ENCODE measurements at regions not wholly inside any gene's neighbourhood (a gene's known extent, or its start where the extent isn't known, plus 50 kb on each side); places are given as distances from the start of the nearest gene placed in this dataset.
"Not testable (repeated sequence)": the region's sequence is repeated elsewhere in the genome, so short reads cannot be mapped to it uniquely, and the experiment has no call there.

DNA sequence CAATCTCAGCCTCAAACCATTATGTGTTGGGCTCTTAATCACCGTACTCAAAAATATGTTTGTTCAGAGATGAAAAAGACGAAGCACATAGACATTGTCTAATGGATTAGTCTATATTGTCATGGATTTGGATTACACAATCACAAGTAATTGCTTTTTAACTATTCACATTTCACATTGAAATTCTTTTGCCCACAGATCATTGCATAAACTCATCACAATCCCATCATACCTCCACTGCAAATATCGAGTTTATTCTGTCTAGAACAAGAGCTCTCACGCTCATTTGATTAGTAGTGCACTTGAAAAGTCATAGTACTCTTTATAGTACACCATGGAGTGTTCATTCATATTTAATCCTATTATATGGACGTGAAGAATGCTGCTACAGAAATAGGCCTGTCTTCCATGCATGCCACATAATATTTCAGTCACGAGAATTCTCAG lies 97.9 kb upstream of the SOX11 start:
- H3K4me1 ChIP-seq (replicated peaks in 1 of 2) = no peaks in the 10 kb centered on the region
- in situ Hi-C loops (cut with MboI; ENCODE audit: low pct_unique_long_range_greater_than_20kb in 2 of 9, low sequenced_read_pairs in 9 of 9, unreplicated experiment in 9 of 9) = no loop called here
- H3K4me3 ChIP-seq = no peak overlapping the region
- H3K27ac ChIP-seq = no peak overlapping the region
- ATAC-seq (replicated peaks in 6 of 8) = peak in 3 of 8 experiments; percentile 20 to 93 (median 76)
- WGBS, 10 experiments = 2 to 91% (median 46%) methylated on average over 2 to 6 of the region's 6 CpGs; no CpG with 5 or more reads in 1 of the 10 experiments

- no peak overlapping the region for H3K4me3 ChIP-seq
- no peak for ATAC-seq (replicated peaks in 6 of 8)
- H3K4me1 ChIP-seq (replicated peaks in 1 of 2) = no peaks in the 10 kb centered on the region
- H3K27ac ChIP-seq = no peak overlapping the region
- in situ Hi-C loops (cut with MboI; ENCODE audit: low pct_unique_long_range_greater_than_20kb in 2 of 9, low sequenced_read_pairs in 9 of 9, unreplicated experiment in 9 of 9) = no loop called here
Measured at GRCh38 chr2:5596868-5597267, 95.3 kb upstream of the SOX11 start.

DNA sequence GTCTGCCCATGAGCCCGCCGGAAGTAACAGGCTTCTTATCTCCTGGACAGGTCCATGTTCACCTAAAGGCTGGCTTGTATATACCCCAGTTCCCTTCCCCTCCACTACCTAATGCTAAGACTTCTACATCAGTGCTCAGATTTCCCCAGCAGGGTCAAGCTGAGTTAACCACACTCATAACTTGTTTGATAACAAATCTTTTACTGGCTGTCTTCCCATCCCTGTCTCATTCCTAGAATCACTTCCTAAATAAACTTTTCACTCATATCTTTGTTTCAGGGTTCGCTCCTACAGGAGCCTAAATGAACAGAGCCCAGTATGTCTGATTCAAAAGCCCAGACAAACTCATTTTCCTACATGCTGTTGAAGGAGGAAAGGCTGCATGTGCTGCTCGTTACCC lies 94.0 kb upstream of the SOX11 start:
- Histone ChIP-seq H3K27ac (no peak overlapping the region), H3K4me3 (no peak overlapping the region), H3K4me1 (replicated peaks in 1 of 2) (no peaks in the 10 kb centered on the region)
- in situ Hi-C loops (cut with MboI; ENCODE audit: low pct_unique_long_range_greater_than_20kb in 2 of 9, low sequenced_read_pairs in 9 of 9, unreplicated experiment in 9 of 9) = no loop called here
- no peak for ATAC-seq (replicated peaks in 6 of 8)
- 10 to 100% (median 64%) methylated on average over 1 to 4 of the region's 4 CpGs; no CpG with 5 or more reads in 1 of the 10 experiments for WGBS, 10 experiments

DNA sequence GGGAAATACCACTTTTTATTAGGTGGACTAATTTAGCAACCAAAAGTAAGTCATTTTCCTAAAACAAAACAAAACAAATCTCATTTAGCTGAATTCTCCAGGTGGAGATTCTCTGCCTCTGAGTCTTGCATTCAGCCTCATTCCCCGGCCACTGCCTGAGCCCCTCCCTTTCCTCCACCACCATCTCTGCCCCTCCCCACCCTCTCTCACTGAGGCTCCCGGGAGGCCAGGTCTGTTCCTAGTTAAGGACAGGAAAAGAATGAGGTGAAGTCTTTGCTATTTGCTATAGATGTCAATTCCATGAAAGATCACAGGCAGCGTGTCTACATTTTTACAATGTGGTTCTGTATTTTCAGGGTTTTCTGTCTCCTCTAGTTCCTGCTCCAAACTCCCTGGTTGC lies 83.0 kb upstream of the SOX11 start:
- Histone ChIP-seq H3K4me1 (replicated peaks in 1 of 2) (peaks cover 0 to 5% of the 10 kb centered on the region in 2 donors), H3K27ac (no peak overlapping the region), H3K4me3 (no peak overlapping the region)
- peak in 4 of 8 experiments; percentile 33 to 60 (median 47) for ATAC-seq (replicated peaks in 6 of 8)
- WGBS, 10 experiments = 17 to 86% (median 40%) methylated on average over 1 to 2 of the region's 3 CpGs; no CpG with 5 or more reads in 5 of the 10 experiments
- in situ Hi-C loops (cut with MboI; ENCODE audit: low pct_unique_long_range_greater_than_20kb in 2 of 9, low sequenced_read_pairs in 9 of 9, unreplicated experiment in 9 of 9) = no loop called here

- in situ Hi-C loops (cut with MboI; ENCODE audit: low pct_unique_long_range_greater_than_20kb in 2 of 9, low sequenced_read_pairs in 9 of 9, unreplicated experiment in 9 of 9) = no loop called here
- 11 to 100% (median 97%) methylated on average over 1 to 3 of the region's 3 CpGs for WGBS, 10 experiments
- H3K4me1 ChIP-seq (replicated peaks in 1 of 2) = peaks cover 0 to 5% of the 10 kb centered on the region in 2 donors
- H3K4me3 ChIP-seq = no peak overlapping the region
- H3K27ac ChIP-seq = no peak overlapping the region
- no peak for ATAC-seq (replicated peaks in 6 of 8)
Measured at GRCh38 chr2:5612666-5613065, 79.5 kb upstream of the SOX11 start.

GRCh38 chr2:5616019-5616418 lies 76.2 kb upstream of the SOX11 start:
- Histone ChIP-seq H3K27ac (no peak overlapping the region), H3K4me1 (replicated peaks in 1 of 2) (no peaks in the 10 kb centered on the region), H3K4me3 (no peak overlapping the region)
- in situ Hi-C loops (cut with MboI; ENCODE audit: low pct_unique_long_range_greater_than_20kb in 2 of 9, low sequenced_read_pairs in 9 of 9, unreplicated experiment in 9 of 9) = no loop called here
- WGBS, 10 experiments = 7 to 88% (median 80%) methylated on average over 1 to 2 of the region's 3 CpGs; no CpG with 5 or more reads in 5 of the 10 experiments
- ATAC-seq (replicated peaks in 6 of 8) = no peak

DNA sequence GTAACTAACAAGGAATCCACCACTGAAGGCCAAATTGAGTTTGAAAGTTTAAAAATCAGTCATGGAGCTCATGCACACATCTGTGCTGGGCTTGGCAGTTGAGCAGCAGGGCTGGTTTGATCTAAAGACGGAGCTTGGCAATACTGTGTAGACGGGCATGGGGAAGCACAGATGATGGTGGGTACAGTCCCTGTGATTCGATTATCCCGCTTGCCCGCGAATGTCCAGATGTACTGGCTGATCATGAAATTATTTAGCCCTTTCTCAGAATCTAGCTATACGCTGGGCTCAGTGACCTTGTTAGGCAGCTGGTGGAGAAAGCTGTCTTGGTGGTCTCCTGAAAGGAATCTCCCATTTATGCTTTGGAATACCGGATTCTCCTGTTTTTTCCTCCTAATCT lies 74.8 kb upstream of the SOX11 start:
- in situ Hi-C loops (cut with MboI; ENCODE audit: low pct_unique_long_range_greater_than_20kb in 2 of 9, low sequenced_read_pairs in 9 of 9, unreplicated experiment in 9 of 9) = no loop called here
- no peak overlapping the region for H3K27ac ChIP-seq

GRCh38 chr2:5617796-5618195 lies 74.4 kb upstream of the SOX11 start:
- H3K4me3 ChIP-seq = no peak overlapping the region
- no peaks in the 10 kb centered on the region for H3K4me1 ChIP-seq (replicated peaks in 1 of 2)
- ATAC-seq (replicated peaks in 6 of 8) = no peak
- 0 to 85% (median 22%) methylated on average over 1 to 2 of the region's 2 CpGs; no CpG with 5 or more reads in 4 of the 10 experiments for WGBS, 10 experiments
- H3K27ac ChIP-seq = no peak overlapping the region
- in situ Hi-C loops (cut with MboI; ENCODE audit: low pct_unique_long_range_greater_than_20kb in 2 of 9, low sequenced_read_pairs in 9 of 9, unreplicated experiment in 9 of 9) = no loop called here

More for the DNA sequence above, 74.8 kb upstream of the SOX11 start:
- Histone ChIP-seq H3K4me1 (replicated peaks in 1 of 2) (no peaks in the 10 kb centered on the region), H3K4me3 (no peak overlapping the region)
- 0 to 100% (median 76%) methylated on average over 1 to 7 of the region's 8 CpGs; no CpG with 5 or more reads in 2 of the 10 experiments for WGBS, 10 experiments
- ATAC-seq (replicated peaks in 6 of 8) = no peak

DNA sequence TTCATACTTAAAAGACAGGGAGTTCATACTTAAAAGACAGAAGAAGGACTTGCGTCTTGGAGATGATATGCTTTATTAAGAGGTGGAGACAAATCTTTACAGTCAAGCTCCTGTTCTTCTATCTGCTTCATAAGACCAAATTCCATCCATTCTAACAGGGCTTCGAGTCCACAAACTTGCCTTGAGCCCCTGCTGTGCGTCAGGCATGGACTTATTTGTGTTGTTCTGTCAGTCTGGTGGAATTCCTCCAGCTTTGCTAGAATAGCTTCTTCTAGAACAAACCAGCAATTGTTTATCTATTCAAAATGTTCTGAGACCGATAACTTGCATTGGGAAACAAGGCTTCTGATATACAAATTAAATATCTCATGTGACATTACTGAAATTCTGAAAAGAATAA lies 73.9 kb upstream of the SOX11 start:
- in situ Hi-C loops (cut with MboI; ENCODE audit: low pct_unique_long_range_greater_than_20kb in 2 of 9, low sequenced_read_pairs in 9 of 9, unreplicated experiment in 9 of 9) = no loop called here
- WGBS, 10 experiments = 3 to 100% (median 40%) methylated on average over 1 to 4 of the region's 4 CpGs; no CpG with 5 or more reads in 1 of the 10 experiments
- Histone ChIP-seq H3K4me3 (no peak overlapping the region), H3K27ac (no peak overlapping the region), H3K4me1 (replicated peaks in 1 of 2) (no peaks in the 10 kb centered on the region)
- no peak for ATAC-seq (replicated peaks in 6 of 8)

GRCh38 chr2:5625556-5626065 lies 66.6 kb upstream of the SOX11 start:
- 0 to 100% (median 54%) methylated on average over 1 to 3 of the region's 5 CpGs; no CpG with 5 or more reads in 4 of the 10 experiments for WGBS, 10 experiments
- H3K4me3 ChIP-seq; ATAC-seq (replicated peaks in 6 of 8); H3K4me1 ChIP-seq (replicated peaks in 1 of 2); in situ Hi-C loops (cut with MboI; ENCODE audit: low pct_unique_long_range_greater_than_20kb in 2 of 9, low sequenced_read_pairs in 9 of 9, unreplicated experiment in 9 of 9); H3K27ac ChIP-seq: not testable (repeated sequence)

GRCh38 chr2:5628484-5628883 lies 63.7 kb upstream of the SOX11 start:
- H3K4me3 ChIP-seq; in situ Hi-C loops (cut with MboI; ENCODE audit: low pct_unique_long_range_greater_than_20kb in 2 of 9, low sequenced_read_pairs in 9 of 9, unreplicated experiment in 9 of 9); H3K27ac ChIP-seq; H3K4me1 ChIP-seq (replicated peaks in 1 of 2); ATAC-seq (replicated peaks in 6 of 8): not testable (repeated sequence)
- WGBS, 10 experiments = no CpG with 5 or more reads among the region's 6 CpGs

DNA sequence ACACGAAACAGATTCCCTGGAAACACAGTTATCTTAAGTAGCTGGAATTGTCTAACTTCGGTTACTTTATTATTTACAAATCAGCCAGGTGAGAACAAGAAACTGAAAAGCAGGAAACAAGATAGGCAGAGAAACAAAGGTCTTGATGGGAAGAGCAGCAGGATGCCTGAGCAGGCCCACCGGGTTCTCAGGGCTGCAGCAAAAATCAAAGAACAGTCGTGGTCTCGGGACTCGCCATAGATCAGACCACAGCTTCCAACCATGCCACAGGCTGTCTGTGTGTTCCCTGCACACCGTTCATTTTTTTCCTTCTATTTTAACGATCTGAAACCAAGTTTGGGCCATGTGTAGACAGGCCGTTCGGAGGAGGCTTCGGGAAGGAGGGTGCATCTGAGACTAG lies 62.7 kb upstream of the SOX11 start:
- WGBS, 10 experiments = 7 to 100% (median 80%) methylated on average over 1 to 8 of the region's 11 CpGs; no CpG with 5 or more reads in 2 of the 10 experiments
- ATAC-seq (replicated peaks in 6 of 8); H3K4me1 ChIP-seq (replicated peaks in 1 of 2); in situ Hi-C loops (cut with MboI; ENCODE audit: low pct_unique_long_range_greater_than_20kb in 2 of 9, low sequenced_read_pairs in 9 of 9, unreplicated experiment in 9 of 9); H3K27ac ChIP-seq; H3K4me3 ChIP-seq: not testable (repeated sequence)

DNA sequence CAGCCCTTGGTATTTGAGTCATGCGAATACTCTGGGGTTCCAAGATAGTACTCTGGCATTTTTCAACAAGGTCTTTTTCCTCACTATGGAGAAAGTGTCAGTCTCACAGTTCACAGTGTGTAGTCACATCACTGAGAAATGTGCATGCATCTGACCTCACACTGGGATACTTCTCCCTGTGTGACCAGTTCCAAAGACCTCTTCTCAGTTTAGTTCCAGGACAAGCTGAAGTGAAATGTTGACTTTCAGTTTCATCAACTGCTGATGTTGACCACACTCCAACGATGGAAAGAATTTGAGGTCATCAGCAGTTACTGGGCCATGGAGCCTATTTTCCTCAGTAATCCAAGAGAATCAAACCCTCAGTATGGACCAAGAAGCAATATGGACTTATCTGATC lies 55.1 kb upstream of the SOX11 start:
- H3K27ac ChIP-seq; ATAC-seq (replicated peaks in 6 of 8); H3K4me1 ChIP-seq (replicated peaks in 1 of 2); in situ Hi-C loops (cut with MboI; ENCODE audit: low pct_unique_long_range_greater_than_20kb in 2 of 9, low sequenced_read_pairs in 9 of 9, unreplicated experiment in 9 of 9); H3K4me3 ChIP-seq: not testable (repeated sequence)
- 0 to 100% (median 95%) methylated on average over 1 to 2 of the region's 2 CpGs; no CpG with 5 or more reads in 3 of the 10 experiments for WGBS, 10 experiments

All from motor neuron (in vitro differentiated cells).